Caco-2 (cell line): ENCODE measurements at regions not wholly inside any gene's neighbourhood (a gene's known extent, or its start where the extent isn't known, plus 50 kb on each side); places are given as distances from the start of the nearest gene placed in this dataset.

ENCODE experiments used
- BruUV-seq: library from RNA; stranded (reverse); fragments of 400-500 nt; replicated peaks from 2 replicates; lab custom pipeline; 2021; lab: Mats Ljungman, UMichigan
- CTCF ChIA-PET: fragments of 300-600 bp; sonication (Branson Sonifier 250); formaldehyde crosslinking; loops from one replicate; lab custom pipeline; 2022; ENCODE audit warnings: antibody characterized with exemption; lab: Charles Lee
- POLR2A ChIA-PET: fragments of 300-600 bp; sonication (Branson Sonifier 250); formaldehyde crosslinking; loops from one replicate; lab custom pipeline; 2022; ENCODE audit warnings: antibody characterized with exemption; lab: Charles Lee
- DNase-seq, 2 experiments: peaks; one replicate each; pipeline versions ENCODE4 v3.0.0 to v3.0.0-alpha.2; 2020 to 2022
- H3K27me3 ChIP-seq: replicated peaks from 2 replicates; pipeline ENCODE4 v1.6.0; 2011; ENCODE audit warnings: low read length; ENCODE audit not compliant: control insufficient read depth, insufficient read depth
- H3K36me3 ChIP-seq: 2 replicates; pipeline ENCODE4 v1.5.1; 2011; ENCODE audit warnings: low read length; ENCODE audit not compliant: control insufficient read depth, insufficient read depth
- H3K4me1 ChIP-seq: fragments of 250-450 bp; sonication (Bioruptor Pico); 2 replicates; pipeline ENCODE4 v1.5.1; 2020; ENCODE audit warnings: mild to moderate bottlenecking
- H3K4me3 ChIP-seq: 2 replicates; pipeline ENCODE4 v1.5.1; 2011; ENCODE audit warnings: low read depth, mild to moderate bottlenecking, control low read depth, low read length
- H3K9me3 ChIP-seq: fragments of 250-450 bp; sonication (Bioruptor Pico); 2 replicates; pipeline ENCODE4 v1.5.1; 2020; ENCODE audit warnings: mild to moderate bottlenecking, moderate library complexity
- H3K27ac Mint-ChIP-seq: one replicate; pipeline ENCODE4 v1.8.0; 2022; ENCODE audit warnings: mixed read lengths; ENCODE audit not compliant: unreplicated experiment
- H3K27me3 Mint-ChIP-seq: one replicate; pipeline ENCODE4 v1.8.0; 2022; ENCODE audit warnings: mixed read lengths; ENCODE audit not compliant: insufficient read depth, unreplicated experiment
- H3K36me3 Mint-ChIP-seq: one replicate; pipeline ENCODE4 v1.8.0; 2022; ENCODE audit warnings: mild to moderate bottlenecking, mixed read lengths; ENCODE audit not compliant: insufficient read depth, unreplicated experiment
- H3K4me1 Mint-ChIP-seq: one replicate; pipeline ENCODE4 v1.8.0; 2022; ENCODE audit warnings: low read depth, mixed read lengths; ENCODE audit not compliant: unreplicated experiment
- H3K4me3 Mint-ChIP-seq: one replicate; pipeline ENCODE4 v1.8.0; 2022; ENCODE audit warnings: mild to moderate bottlenecking, moderate library complexity, mixed read lengths; ENCODE audit not compliant: unreplicated experiment
- H3K9me3 Mint-ChIP-seq: one replicate; pipeline ENCODE4 v1.8.0; 2022; ENCODE audit warnings: mixed read lengths; ENCODE audit not compliant: unreplicated experiment
- intact Hi-C: fragments of 100-400 bp; cut with micrococcal nuclease; formaldehyde crosslinking; loops from one replicate; pipeline ENCODE4 v1.10.0; 2022; ENCODE audit not compliant: unreplicated experiment
- TF ChIP-seq, protein P1 (sequence below), 2 experiments: fragments of 200-600 bp in 1 of 2; IDR thresholded peaks; 1 replicate in 1 of 2; 2 replicates in 1 of 2; pipeline versions ENCODE4 v1.5.1 to v1.8.0; 2011 to 2022; ENCODE audit warnings: antibody characterized with exemption in 1 of 2, control low read depth in 1 of 2, inconsistent platforms in 1 of 2, low read depth in 1 of 2, low read length in 1 of 2, mild to moderate bottlenecking in 1 of 2, moderate library complexity in 1 of 2; ENCODE audit not compliant: insufficient read depth in 1 of 2, severe bottlenecking in 1 of 2, unreplicated experiment in 1 of 2

DNA sequence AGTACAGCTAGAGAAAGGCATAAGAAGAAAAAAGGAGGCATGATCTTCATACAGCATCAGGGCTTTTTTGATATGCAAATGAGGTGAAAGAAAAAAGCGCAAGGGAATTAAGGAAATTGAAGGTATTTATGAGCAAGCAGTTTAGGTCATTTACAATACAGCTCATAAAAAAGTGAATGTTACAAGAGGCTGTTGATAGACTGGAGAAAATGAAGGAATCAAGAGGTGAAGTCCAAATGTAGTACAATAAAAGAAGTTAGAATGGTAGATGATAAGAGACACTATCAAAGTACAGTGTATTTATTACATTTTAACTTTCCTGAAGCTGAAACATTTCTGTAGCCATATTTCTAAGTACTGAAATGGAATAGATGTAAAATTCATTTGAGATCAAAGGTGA is 1349.5 kb downstream of the ADGRL3 start:
- no peak overlapping the region for H3K27ac Mint-ChIP-seq
- H3K4me3 ChIP-seq: no peak overlapping the region
- POLR2A ChIA-PET: no interaction called here

DNA sequence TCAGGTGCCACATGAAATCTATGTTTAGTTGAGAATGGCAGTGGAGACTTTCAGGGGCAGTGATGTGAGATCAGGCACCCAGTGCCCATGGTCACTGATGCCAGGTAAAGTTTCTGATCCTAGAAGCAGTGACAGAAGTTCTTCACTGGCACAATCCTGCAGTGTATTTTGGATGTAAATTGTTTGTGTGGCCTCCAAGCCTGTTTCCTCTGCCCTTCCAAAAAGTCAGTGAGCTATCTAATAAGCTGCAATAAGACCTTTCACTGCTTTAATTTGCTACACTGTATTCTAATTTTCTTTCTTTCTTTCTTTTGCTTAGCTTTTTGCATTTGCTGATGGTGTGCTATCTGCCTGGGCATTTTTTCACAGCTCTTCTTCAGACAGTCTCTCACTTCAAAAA is 1348.6 kb downstream of the ADGRL3 start:
- POLR2A ChIA-PET: no interaction called here
- Histone ChIP-seq H3K27me3 (no peaks in the 10 kb centered on the region), H3K4me3 (no peak overlapping the region), H3K4me1 (no peaks in the 10 kb centered on the region), H3K9me3 (no peaks in the 10 kb centered on the region), H3K36me3 (no peaks in the 10 kb centered on the region)
- no peak for DNase-seq
- CTCF ChIA-PET: no interaction called here
- no peaks in the 10 kb centered on the region for H3K27me3 Mint-ChIP-seq
- no peak overlapping the region for H3K27ac Mint-ChIP-seq
- H3K36me3 Mint-ChIP-seq: peaks cover 5% of the 10 kb centered on the region
- TF ChIP-seq, protein P1, sequence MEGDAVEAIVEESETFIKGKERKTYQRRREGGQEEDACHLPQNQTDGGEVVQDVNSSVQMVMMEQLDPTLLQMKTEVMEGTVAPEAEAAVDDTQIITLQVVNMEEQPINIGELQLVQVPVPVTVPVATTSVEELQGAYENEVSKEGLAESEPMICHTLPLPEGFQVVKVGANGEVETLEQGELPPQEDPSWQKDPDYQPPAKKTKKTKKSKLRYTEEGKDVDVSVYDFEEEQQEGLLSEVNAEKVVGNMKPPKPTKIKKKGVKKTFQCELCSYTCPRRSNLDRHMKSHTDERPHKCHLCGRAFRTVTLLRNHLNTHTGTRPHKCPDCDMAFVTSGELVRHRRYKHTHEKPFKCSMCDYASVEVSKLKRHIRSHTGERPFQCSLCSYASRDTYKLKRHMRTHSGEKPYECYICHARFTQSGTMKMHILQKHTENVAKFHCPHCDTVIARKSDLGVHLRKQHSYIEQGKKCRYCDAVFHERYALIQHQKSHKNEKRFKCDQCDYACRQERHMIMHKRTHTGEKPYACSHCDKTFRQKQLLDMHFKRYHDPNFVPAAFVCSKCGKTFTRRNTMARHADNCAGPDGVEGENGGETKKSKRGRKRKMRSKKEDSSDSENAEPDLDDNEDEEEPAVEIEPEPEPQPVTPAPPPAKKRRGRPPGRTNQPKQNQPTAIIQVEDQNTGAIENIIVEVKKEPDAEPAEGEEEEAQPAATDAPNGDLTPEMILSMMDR (IDR thresholded peaks at IDR 0.05; ENCODE audit: insufficient read depth in 1 of 2, low read depth in 1 of 2, low read length in 1 of 2, severe bottlenecking in 1 of 2, unreplicated experiment in 1 of 2): no peak
- H3K4me1 Mint-ChIP-seq: no peaks in the 10 kb centered on the region
- H3K9me3 Mint-ChIP-seq: no peaks in the 10 kb centered on the region
- intact Hi-C loops: no loop called here
- H3K4me3 Mint-ChIP-seq: no peak overlapping the region
- BruUV-seq: no TSS peak

More for the DNA sequence above, 1349.5 kb downstream of the ADGRL3 start:
- Mint-ChIP-seq H3K27me3 (no peaks in the 10 kb centered on the region), H3K9me3 (no peaks in the 10 kb centered on the region), H3K36me3 (peaks cover 5% of the 10 kb centered on the region), H3K4me3 (no peak overlapping the region), H3K4me1 (no peaks in the 10 kb centered on the region)
- no peak for DNase-seq
- TF ChIP-seq, protein P1 (IDR thresholded peaks at IDR 0.05; ENCODE audit: insufficient read depth in 1 of 2, low read depth in 1 of 2, low read length in 1 of 2, severe bottlenecking in 1 of 2, unreplicated experiment in 1 of 2): no peak
- CTCF ChIA-PET: no interaction called here
- Histone ChIP-seq H3K9me3 (no peaks in the 10 kb centered on the region), H3K27me3 (no peaks in the 10 kb centered on the region), H3K4me1 (no peaks in the 10 kb centered on the region), H3K36me3 (no peaks in the 10 kb centered on the region)
- intact Hi-C loops: no loop called here
- BruUV-seq: no TSS peak

DNA sequence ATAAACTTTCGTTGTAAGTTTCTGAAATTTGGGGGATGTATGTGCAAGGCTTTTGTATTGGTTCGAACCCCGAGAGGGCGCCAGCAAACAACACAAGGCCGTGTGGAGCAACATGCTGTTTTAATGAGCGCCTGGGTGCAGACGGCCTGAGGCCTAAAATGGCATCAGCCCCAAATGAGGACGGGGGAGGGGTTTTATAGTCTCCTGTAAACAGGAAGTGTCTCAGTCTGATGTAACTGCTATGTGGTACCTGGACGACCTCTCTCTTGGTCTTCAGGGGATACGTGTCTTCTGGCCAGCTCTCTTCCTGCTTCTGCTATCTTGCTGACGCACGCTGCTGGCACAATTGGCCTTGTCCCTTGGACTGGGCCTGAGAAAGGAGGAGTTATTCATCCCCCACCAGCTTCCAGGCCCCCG is 1348.0 kb downstream of the ADGRL3 start:
- DNase-seq: no peak
- H3K36me3 Mint-ChIP-seq: peaks cover 5% of the 10 kb centered on the region
- no peaks in the 10 kb centered on the region for H3K4me1 ChIP-seq
- BruUV-seq: no TSS peak
- H3K4me3 Mint-ChIP-seq: no peak overlapping the region
- H3K4me1 Mint-ChIP-seq: no peaks in the 10 kb centered on the region
- POLR2A ChIA-PET: no interaction called here
- H3K4me3 ChIP-seq: no peak overlapping the region
- CTCF ChIA-PET: no interaction called here
- TF ChIP-seq, protein P1 (IDR thresholded peaks at IDR 0.05; ENCODE audit: insufficient read depth in 1 of 2, low read depth in 1 of 2, low read length in 1 of 2, severe bottlenecking in 1 of 2, unreplicated experiment in 1 of 2): no peak
- no peaks in the 10 kb centered on the region for H3K27me3 ChIP-seq
- no peaks in the 10 kb centered on the region for H3K9me3 Mint-ChIP-seq
- H3K27me3 Mint-ChIP-seq: no peaks in the 10 kb centered on the region
- no peak overlapping the region for H3K27ac Mint-ChIP-seq
- intact Hi-C loops: no loop called here
- no peaks in the 10 kb centered on the region for H3K36me3 ChIP-seq
- H3K9me3 ChIP-seq: no peaks in the 10 kb centered on the region
